ENCODE measurements at regions not wholly inside any gene's neighbourhood (a gene's known extent, or its start where the extent isn't known, plus 50 kb on each side); places are given as distances from the start of the nearest gene placed in this dataset.

- Histone ChIP-seq H3K9me3 (ENCODE audit: control insufficient read depth, insufficient read depth, low read length) (no peaks in the 10 kb centered on the region), H2AK5ac (ENCODE audit: low read depth, low read length) (no peak overlapping the region), H3K18ac (ENCODE audit: low read depth, low read length) (no peak overlapping the region), H3K23ac (ENCODE audit: low read depth, low read length) (no peak overlapping the region), H2BK5ac (ENCODE audit: low read depth, low read length, poor library complexity, severe bottlenecking) (no peak overlapping the region), H4K5ac (ENCODE audit: low read depth, low read length) (no peak overlapping the region), H3K9ac (ENCODE audit: low read depth, low read length) (no peak overlapping the region), H3K9me1 (ENCODE audit: insufficient read depth, low read length) (no peaks in the 10 kb centered on the region), H3K4ac (ENCODE audit: low read depth, low read length) (no peak overlapping the region), H2BK20ac (ENCODE audit: low read depth, low read length) (no peak overlapping the region), H3K4me3 (ENCODE audit: insufficient read depth, low read depth, low read length) (no peak overlapping the region), H3K36me3 (ENCODE audit: control insufficient read depth, insufficient read depth, low read length) (no peaks in the 10 kb centered on the region), H3K4me1 (ENCODE audit: control insufficient read depth, insufficient read depth, low read length) (no peaks in the 10 kb centered on the region), H4K91ac (ENCODE audit: insufficient read depth, low read depth, low read length) (no peak overlapping the region), H3K56ac (ENCODE audit: extremely low read depth, insufficient read depth, low read length) (no peak overlapping the region), H3K27me3 (ENCODE audit: control insufficient read depth, insufficient read depth, low read length) (no peaks in the 10 kb centered on the region), H2AK9ac (replicated peaks; ENCODE audit: low read depth, low read length, poor library complexity) (no peak overlapping the region), H3K4me2 (ENCODE audit: low read depth, low read length) (no peak overlapping the region), H3K27ac (ENCODE audit: insufficient read depth, low read length) (no peak overlapping the region), H4K20me1 (ENCODE audit: insufficient read depth, low read length) (no peaks in the 10 kb centered on the region), H3K14ac (replicated peaks; ENCODE audit: low read depth, low read length) (no peak overlapping the region), H2BK120ac (ENCODE audit: low read depth, low read length) (no peak overlapping the region), H3K79me1 (ENCODE audit: low read depth in 1 of 2, low read length in 2 of 2) (no peaks in the 10 kb centered on the region), H2AFZ (replicated peaks; ENCODE audit: low read length, poor library complexity) (no peak overlapping the region), H2BK15ac (ENCODE audit: low read depth, low read length) (no peak overlapping the region), H4K8ac (ENCODE audit: low read depth in 2 of 2, low read length in 2 of 2) (no peak overlapping the region)
- DNase-seq = no peak
- CTCF ChIA-PET = no interaction called here
- POLR2A ChIA-PET (ENCODE audit: unreplicated experiment) = no interaction called here
- TF ChIP-seq, protein P1, sequence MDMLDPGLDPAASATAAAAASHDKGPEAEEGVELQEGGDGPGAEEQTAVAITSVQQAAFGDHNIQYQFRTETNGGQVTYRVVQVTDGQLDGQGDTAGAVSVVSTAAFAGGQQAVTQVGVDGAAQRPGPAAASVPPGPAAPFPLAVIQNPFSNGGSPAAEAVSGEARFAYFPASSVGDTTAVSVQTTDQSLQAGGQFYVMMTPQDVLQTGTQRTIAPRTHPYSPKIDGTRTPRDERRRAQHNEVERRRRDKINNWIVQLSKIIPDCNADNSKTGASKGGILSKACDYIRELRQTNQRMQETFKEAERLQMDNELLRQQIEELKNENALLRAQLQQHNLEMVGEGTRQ (IDR thresholded peaks at IDR 0.05; ENCODE audit: low read depth, low read length) = no peak
- no peak for TF ChIP-seq CHD1 (IDR thresholded peaks at IDR 0.05; ENCODE audit: low read depth, low read length)
- BruUV-seq (replicated peaks) = no TSS peak
- dilution Hi-C loops (cut with HindIII; ENCODE audit: low sequenced_read_pairs, unreplicated experiment) (no loop called here), intact Hi-C loops (cut with micrococcal nuclease) (no loop called here), in situ Hi-C loops (cut with MboI; ENCODE audit: low sequenced_read_pairs) (no loop called here)
- no CpG with 5 or more reads among the region's 3 CpGs for WGBS, 2 experiments (ENCODE audit: extremely low coverage in 2 of 2, insufficient read length in 1 of 2)
- ATAC-seq (ENCODE audit: low read depth) = no peak
Observed at GRCh38 chr12:22881878-22882385, 257.0 kb downstream of the ETNK1 start.
